ENCODE measurements at regions not wholly inside any gene's neighbourhood (a gene's known extent, or its start where the extent isn't known, plus 50 kb on each side); places are given as distances from the start of the nearest gene placed in this dataset.
"Not testable (repeated sequence)": the region's sequence is repeated elsewhere in the genome, so short reads cannot be mapped to it uniquely, and the experiment has no call there.

- no peak for DNase-seq
These were observed 373.6 kb downstream of the NYAP2 start for GRCh38 chr2:225773148-225773547.

DNA sequence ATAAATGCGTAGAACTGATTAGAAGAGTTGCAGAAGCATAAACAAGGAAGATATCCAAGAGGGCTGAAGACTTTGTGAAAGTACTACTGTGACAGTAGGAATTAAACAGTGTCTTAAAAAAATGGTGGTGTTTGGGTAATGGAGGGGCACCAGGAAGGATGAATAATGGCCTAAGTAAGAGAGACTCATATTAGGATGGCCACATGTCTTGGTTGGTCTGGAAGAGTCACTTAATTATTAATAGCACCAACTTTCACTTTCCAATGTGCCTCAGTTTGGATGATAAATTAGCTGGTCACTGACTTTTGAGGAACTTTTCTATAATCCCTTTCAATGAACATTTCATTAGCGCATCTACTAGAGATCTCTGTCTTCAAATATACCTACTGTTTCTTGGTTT is 372.2 kb downstream of the NYAP2 start:
- no peak for DNase-seq

GRCh38 chr2:225768741-225769140 is 369.2 kb downstream of the NYAP2 start:
- DNase-seq: no peak

DNA sequence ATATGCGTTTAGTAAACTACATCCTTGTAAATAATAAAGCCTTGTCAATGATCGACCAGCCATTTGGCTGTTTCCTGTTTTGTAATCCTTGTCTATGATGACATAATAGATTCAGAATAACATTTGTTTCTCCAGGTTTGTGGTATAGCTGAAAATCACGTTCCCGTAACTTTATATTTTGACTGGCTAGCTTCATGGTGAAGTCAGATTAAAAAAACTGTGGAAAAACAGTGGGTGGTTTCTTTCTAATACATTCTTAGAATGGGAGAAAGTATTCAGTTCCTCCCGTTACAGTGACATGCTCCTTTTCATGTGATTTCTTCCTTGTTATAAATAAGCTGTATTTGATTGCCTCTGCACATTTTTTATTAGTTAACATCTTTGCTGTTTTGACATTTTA is 366.9 kb downstream of the NYAP2 start:
- DNase-seq: no peak

DNA sequence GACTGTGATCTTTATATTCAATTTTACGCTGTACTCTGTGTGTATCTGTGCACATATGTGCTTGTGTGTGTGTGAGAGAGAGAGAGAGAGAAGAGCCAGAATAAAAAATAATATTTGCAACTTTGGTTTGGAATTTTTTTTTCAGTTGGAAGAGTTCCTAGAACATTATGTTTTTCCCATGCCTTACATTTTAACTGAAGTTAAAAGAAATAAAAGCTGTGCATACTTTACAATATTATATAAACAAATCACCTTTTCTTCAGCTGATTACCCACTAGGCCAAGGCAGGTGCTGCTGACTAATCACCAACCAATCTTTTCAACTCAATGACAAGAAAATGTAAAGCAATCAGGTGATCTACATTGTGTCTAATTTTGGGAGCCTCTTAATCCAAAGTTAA is 366.3 kb downstream of the NYAP2 start:
- DNase-seq: no peak

- no peak for DNase-seq
These were observed 364.8 kb downstream of the NYAP2 start for GRCh38 chr2:225764346-225764745.

- no peak for DNase-seq
These were observed 364.2 kb downstream of the NYAP2 start for GRCh38 chr2:225763711-225764110.

DNA sequence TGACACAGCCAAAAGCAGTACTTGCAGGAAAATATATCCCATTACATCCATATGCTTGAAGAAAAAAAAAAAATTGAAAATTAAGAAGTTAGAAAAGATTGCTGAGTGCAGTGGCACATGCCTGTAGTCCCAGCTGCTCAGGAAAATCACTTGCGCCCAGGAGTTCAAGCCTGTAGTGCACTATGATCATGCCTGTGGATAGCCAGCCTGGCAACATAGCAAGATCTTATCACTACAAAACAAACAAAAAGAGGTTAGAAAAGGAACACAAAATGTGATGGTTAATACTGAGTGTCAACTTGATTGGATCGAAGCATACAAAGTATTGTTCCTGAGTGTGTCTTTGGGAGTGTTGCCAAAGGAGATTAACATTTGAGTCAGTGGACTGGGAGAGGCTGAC is 361.9 kb downstream of the NYAP2 start:
- DNase-seq: no peak

- no peak for DNase-seq
These were observed 357.7 kb downstream of the NYAP2 start for GRCh38 chr2:225757248-225757647.

- DNase-seq: no peak
These were observed 356.7 kb downstream of the NYAP2 start for GRCh38 chr2:225756198-225756597.

DNA sequence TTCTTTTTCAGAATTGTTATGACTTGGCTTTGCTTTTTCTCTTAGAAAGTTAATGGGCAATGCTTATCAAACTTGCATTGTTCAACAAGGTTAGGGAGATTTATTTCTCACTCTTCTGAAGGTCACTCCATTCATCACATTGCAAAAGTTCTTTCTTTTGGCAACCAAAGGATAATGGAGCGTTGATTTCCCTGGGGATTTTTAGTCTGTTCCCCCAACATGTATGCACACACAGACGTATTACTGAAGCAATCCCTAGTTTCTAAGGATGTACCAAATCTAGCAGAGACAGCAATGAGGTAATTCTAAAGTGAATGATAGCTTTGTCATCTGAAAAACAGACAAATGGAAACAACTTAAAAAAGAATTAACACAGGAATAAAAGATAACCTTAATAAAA is 349.1 kb downstream of the NYAP2 start:
- no peak for DNase-seq

DNA sequence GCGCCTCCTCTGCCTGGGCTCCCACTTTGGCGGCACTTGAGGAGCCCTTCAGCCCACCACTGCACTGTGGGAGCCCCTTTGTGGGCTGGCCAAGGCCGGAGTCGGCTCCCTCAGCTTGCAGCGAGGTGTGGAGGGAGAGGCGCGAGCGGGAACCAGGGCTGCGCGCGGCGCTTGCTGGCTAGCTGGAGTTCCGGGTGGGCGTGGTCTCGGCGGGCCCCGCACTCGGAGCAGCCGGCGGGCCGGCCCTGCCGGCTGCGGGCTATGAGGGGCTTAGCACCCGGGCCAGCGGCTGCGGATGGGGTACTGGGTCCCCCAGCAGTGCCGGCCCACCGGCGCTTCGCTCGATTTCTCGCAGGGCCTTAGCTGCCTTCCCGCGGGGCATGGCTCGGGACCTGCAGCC is 344.5 kb downstream of the NYAP2 start:
- DNase-seq: not testable (repeated sequence)

- no peak for DNase-seq
These were observed 343.0 kb downstream of the NYAP2 start for GRCh38 chr2:225742487-225742886.

- no peak for DNase-seq
These were observed 340.6 kb downstream of the NYAP2 start for GRCh38 chr2:225740086-225740485.

- no peak for DNase-seq
These were observed 339.8 kb downstream of the NYAP2 start for GRCh38 chr2:225739328-225739727.

- no peak for DNase-seq
These were observed 339.2 kb downstream of the NYAP2 start for GRCh38 chr2:225738735-225739134.

GRCh38 chr2:225737556-225737955 is 338.0 kb downstream of the NYAP2 start:
- no peak for DNase-seq

DNA sequence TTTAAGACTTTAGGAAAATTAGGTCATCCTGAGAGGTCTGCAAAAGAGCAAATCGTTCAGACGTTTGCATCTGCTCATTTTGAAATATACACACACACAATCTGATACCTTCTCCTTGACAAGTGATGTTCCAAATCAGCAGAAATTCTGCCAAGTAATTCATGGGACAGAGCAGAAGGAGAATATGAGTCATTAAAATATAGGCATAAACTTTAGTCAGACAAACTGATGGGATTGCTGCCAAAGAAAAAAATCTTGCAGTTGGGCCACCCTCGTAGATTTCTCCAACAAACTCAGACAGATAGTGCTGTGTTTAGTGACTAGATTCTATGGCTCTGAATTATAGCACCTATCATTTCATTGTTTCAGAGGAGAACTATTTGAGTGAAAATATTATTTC is 336.3 kb downstream of the NYAP2 start:
- no peak for DNase-seq

GRCh38 chr2:225725726-225726125 is 326.2 kb downstream of the NYAP2 start:
- DNase-seq: no peak
